Smooth muscle cell (in vitro differentiated cells): ENCODE measurements at regions not wholly inside any gene's neighbourhood (a gene's known extent, or its start where the extent isn't known, plus 50 kb on each side); places are given as distances from the start of the nearest gene placed in this dataset.

Experiments used
- DNase-seq: peaks from one replicate; lab custom pipeline; 2025; ENCODE audit not compliant: unreplicated experiment; lab: John Stamatoyannopoulos, UW
- H2AFZ ChIP-seq: fragments of 200-600 bp; sonication (generic); 2 replicates; pipeline ENCODE4 v1.6.0; 2016; ENCODE audit warnings: antibody characterized with exemption, low read depth, mild to moderate bottlenecking
- H3F3A ChIP-seq: fragments of 200-600 bp; sonication (generic); 2 replicates; pipeline ENCODE4 v1.6.0; 2017; ENCODE audit warnings: antibody characterized with exemption, low read depth
- H3K27ac ChIP-seq: fragments of 200-600 bp; sonication (generic); 2 replicates; pipeline ENCODE4 v1.5.1; 2016; ENCODE audit warnings: low read depth, mild to moderate bottlenecking
- H3K27me3 ChIP-seq: fragments of 200-600 bp; sonication (generic); 2 replicates; pipeline ENCODE4 v1.6.1; 2016; ENCODE audit warnings: low read depth, mild to moderate bottlenecking
- H3K36me3 ChIP-seq: fragments of 200-600 bp; sonication (generic); 2 replicates; pipeline ENCODE4 v1.5.1; 2016; ENCODE audit warnings: low read depth
- H3K4me1 ChIP-seq: fragments of 200-600 bp; sonication (generic); 2 replicates; pipeline ENCODE4 v1.5.1; 2016; ENCODE audit warnings: low read depth
- H3K4me2 ChIP-seq: fragments of 200-600 bp; sonication (generic); 2 replicates; pipeline ENCODE4 v1.6.0; 2016; ENCODE audit warnings: mild to moderate bottlenecking
- H3K4me3 ChIP-seq: fragments of 200-600 bp; sonication (generic); 2 replicates; pipeline ENCODE4 v1.5.1; 2016; ENCODE audit warnings: mild to moderate bottlenecking
- H3K79me2 ChIP-seq: fragments of 200-600 bp; sonication (generic); 2 replicates; pipeline ENCODE4 v1.6.0; 2016; ENCODE audit warnings: low read depth, mild to moderate bottlenecking
- H3K9ac ChIP-seq: fragments of 200-600 bp; sonication (generic); 2 replicates; pipeline ENCODE4 v1.6.0; 2016; ENCODE audit warnings: low read depth
- H3K9me3 ChIP-seq: fragments of 200-600 bp; sonication (generic); replicated peaks from 2 replicates; pipeline ENCODE4 v1.5.1; 2016; ENCODE audit warnings: low read depth
- H4K20me1 ChIP-seq: fragments of 200-600 bp; sonication (generic); 2 replicates; pipeline ENCODE4 v1.6.0; 2016; ENCODE audit warnings: low read depth
- WGBS: methylation state at CpG from one replicate; pipeline ENCODE4 v1.1.7; 2016; ENCODE audit warnings: low lambda C conversion rate; 5-methylcytosine and 5-hydroxymethylcytosine counted together
- TF ChIP-seq, protein P1 (sequence below): fragments of 200-600 bp; sonication (generic); IDR thresholded peaks from 2 replicates; pipeline ENCODE4 v1.5.1; 2017; ENCODE audit warnings: borderline replicate concordance, mild to moderate bottlenecking, antibody characterized with exemption; ENCODE audit not compliant: insufficient read depth, poor library complexity, severe bottlenecking

- no peaks in the 10 kb centered on the region for H3F3A ChIP-seq
- no peaks in the 10 kb centered on the region for H3K36me3 ChIP-seq
- H3K4me2 ChIP-seq, result no peak overlapping the region
- no peaks in the 10 kb centered on the region for H3K9me3 ChIP-seq
- DNase-seq, result no peak
- TF ChIP-seq, protein P1, sequence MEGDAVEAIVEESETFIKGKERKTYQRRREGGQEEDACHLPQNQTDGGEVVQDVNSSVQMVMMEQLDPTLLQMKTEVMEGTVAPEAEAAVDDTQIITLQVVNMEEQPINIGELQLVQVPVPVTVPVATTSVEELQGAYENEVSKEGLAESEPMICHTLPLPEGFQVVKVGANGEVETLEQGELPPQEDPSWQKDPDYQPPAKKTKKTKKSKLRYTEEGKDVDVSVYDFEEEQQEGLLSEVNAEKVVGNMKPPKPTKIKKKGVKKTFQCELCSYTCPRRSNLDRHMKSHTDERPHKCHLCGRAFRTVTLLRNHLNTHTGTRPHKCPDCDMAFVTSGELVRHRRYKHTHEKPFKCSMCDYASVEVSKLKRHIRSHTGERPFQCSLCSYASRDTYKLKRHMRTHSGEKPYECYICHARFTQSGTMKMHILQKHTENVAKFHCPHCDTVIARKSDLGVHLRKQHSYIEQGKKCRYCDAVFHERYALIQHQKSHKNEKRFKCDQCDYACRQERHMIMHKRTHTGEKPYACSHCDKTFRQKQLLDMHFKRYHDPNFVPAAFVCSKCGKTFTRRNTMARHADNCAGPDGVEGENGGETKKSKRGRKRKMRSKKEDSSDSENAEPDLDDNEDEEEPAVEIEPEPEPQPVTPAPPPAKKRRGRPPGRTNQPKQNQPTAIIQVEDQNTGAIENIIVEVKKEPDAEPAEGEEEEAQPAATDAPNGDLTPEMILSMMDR, result peak; percentile 50
- no peak overlapping the region for H3K27ac ChIP-seq
- no peak overlapping the region for H3K4me3 ChIP-seq
- no peak overlapping the region for H2AFZ ChIP-seq
- H3K4me1 ChIP-seq, result no peaks in the 10 kb centered on the region
- no peak overlapping the region for H3K9ac ChIP-seq
- H3K79me2 ChIP-seq, result no peaks in the 10 kb centered on the region
- peaks cover 32% of the 10 kb centered on the region for H3K27me3 ChIP-seq
- 16% methylated on average over 6 of the region's 6 CpGs for WGBS
- H4K20me1 ChIP-seq, result no peaks in the 10 kb centered on the region
Observed at GRCh38 chr17:34519282-34519681, 60.1 kb upstream of the TMEM132E start.

- H3K9me3 ChIP-seq, result no peaks in the 10 kb centered on the region
- H3K36me3 ChIP-seq, result no peaks in the 10 kb centered on the region
- peaks cover 47% of the 10 kb centered on the region for H3K27me3 ChIP-seq
- no peak for DNase-seq
- H4K20me1 ChIP-seq, result no peaks in the 10 kb centered on the region
- no peak overlapping the region for H2AFZ ChIP-seq
- H3K79me2 ChIP-seq, result no peaks in the 10 kb centered on the region
- 88% methylated on average over 1 of the region's 1 CpG for whole genome bisulfite sequencing
- H3K9ac ChIP-seq, result no peak overlapping the region
- H3K4me2 ChIP-seq, result no peak overlapping the region
- TF ChIP-seq, protein P1, result no peak
- H3K4me1 ChIP-seq, result no peaks in the 10 kb centered on the region
- no peaks in the 10 kb centered on the region for H3F3A ChIP-seq
- H3K27ac ChIP-seq, result no peak overlapping the region
- no peak overlapping the region for H3K4me3 ChIP-seq
Observed at GRCh38 chr17:34517406-34517805, 62.0 kb upstream of the TMEM132E start.

DNA sequence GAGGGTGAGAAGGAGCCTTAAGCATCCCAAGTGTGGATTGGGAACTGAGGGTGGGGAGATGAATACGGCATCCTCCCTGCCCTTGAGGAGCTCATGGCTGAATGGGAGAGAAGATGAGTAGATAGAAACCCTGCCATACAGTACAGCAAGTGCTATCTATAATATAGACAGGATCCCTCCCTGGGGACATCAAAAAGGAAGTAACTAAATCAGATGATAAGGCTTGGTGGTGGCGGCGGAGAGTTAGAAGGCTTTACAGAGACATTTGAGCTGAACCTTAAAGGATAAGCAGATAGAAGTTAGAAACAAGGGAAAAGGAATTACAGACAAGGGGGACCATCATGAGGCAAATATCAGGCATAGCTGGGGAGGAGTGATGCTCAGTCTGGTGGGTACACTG, 67.5 kb upstream of the TMEM132E start:
- Histone ChIP-seq H3F3A (no peaks in the 10 kb centered on the region), H3K9me3 (no peaks in the 10 kb centered on the region), H3K9ac (no peak overlapping the region), H3K4me2 (no peak overlapping the region), H3K36me3 (no peaks in the 10 kb centered on the region), H2AFZ (no peak overlapping the region), H3K4me3 (no peak overlapping the region), H3K4me1 (no peaks in the 10 kb centered on the region), H3K27me3 (peaks cover 92% of the 10 kb centered on the region), H3K27ac (no peak overlapping the region), H4K20me1 (no peaks in the 10 kb centered on the region), H3K79me2 (no peaks in the 10 kb centered on the region)
- TF ChIP-seq, protein P1, result no peak
- DNase-seq, result no peak
- 80% methylated on average over 3 of the region's 3 CpGs for WGBS

DNA sequence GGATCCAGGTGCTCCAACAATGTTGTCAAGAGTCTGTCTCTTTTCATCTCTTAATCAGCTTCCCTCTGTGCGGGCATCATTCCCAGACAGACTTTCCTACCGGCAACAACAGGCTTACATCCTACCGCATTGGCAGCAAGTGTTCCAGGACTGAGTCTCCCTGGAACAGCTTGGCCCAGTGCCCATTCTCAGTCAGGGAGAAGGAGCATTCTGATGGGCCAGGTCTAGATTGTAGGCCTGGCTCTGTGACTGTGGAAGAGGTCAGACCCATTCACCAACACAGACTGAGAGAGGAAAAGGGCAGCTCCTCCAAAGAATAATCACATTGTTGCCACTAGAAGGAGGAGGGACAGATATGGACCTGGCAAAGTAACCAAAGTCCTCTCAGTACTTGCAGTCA, 68.1 kb upstream of the TMEM132E start:
- H3K4me3 ChIP-seq, result no peak overlapping the region
- H3K4me2 ChIP-seq, result no peak overlapping the region
- no peak overlapping the region for H3K9ac ChIP-seq
- 94% methylated on average over 3 of the region's 3 CpGs for WGBS
- H3F3A ChIP-seq, result no peaks in the 10 kb centered on the region
- no peaks in the 10 kb centered on the region for H3K4me1 ChIP-seq
- TF ChIP-seq, protein P1, result no peak
- H3K79me2 ChIP-seq, result no peaks in the 10 kb centered on the region
- H2AFZ ChIP-seq, result no peak overlapping the region
- no peak overlapping the region for H3K27ac ChIP-seq
- H3K27me3 ChIP-seq, result peaks cover 92% of the 10 kb centered on the region
- H4K20me1 ChIP-seq, result no peaks in the 10 kb centered on the region
- no peaks in the 10 kb centered on the region for H3K36me3 ChIP-seq
- no peaks in the 10 kb centered on the region for H3K9me3 ChIP-seq
- DNase-seq, result no peak
